H9 (cell line): ENCODE measurements at regions not wholly inside any gene's neighbourhood (a gene's known extent, or its start where the extent isn't known, plus 50 kb on each side); places are given as distances from the start of the nearest gene placed in this dataset.

ENCODE experiments used
- DNase-seq: peaks from one replicate; pipeline ENCODE4 v3.0.0-alpha.2; 2017
- H2AFZ ChIP-seq: one replicate; pipeline ENCODE4 v1.6.1; 2013; ENCODE audit warnings: mild to moderate bottlenecking, low read length, control low read depth, moderate library complexity
- H2AK5ac ChIP-seq: 2 replicates; pipeline ENCODE4 v1.6.1; 2013; ENCODE audit warnings: low read length, control low read depth, mixed read lengths; ENCODE audit not compliant: insufficient read length
- H2BK120ac ChIP-seq: one replicate; pipeline ENCODE4 v1.6.1; 2013; ENCODE audit warnings: low read depth, mild to moderate bottlenecking, low read length, control low read depth, inconsistent platforms; ENCODE audit not compliant: poor library complexity, severe bottlenecking
- H2BK12ac ChIP-seq: 2 replicates; pipeline ENCODE4 v1.6.1; 2013; ENCODE audit warnings: low read length, control low read depth, mixed read lengths, low read depth; ENCODE audit not compliant: insufficient read length
- H2BK15ac ChIP-seq: 2 replicates; pipeline ENCODE4 v1.6.1; 2013; ENCODE audit warnings: low read depth, low read length, control low read depth
- H2BK20ac ChIP-seq: one replicate; pipeline ENCODE4 v1.6.1; 2013; ENCODE audit warnings: low read depth, mild to moderate bottlenecking, low read length, control low read depth, inconsistent platforms; ENCODE audit not compliant: poor library complexity, severe bottlenecking
- H2BK5ac ChIP-seq: 2 replicates; pipeline ENCODE4 v1.6.1; 2013; ENCODE audit warnings: low read length, control low read depth, mixed read lengths; ENCODE audit not compliant: insufficient read length
- H3K14ac ChIP-seq: 2 replicates; pipeline ENCODE4 v1.6.1; 2013; ENCODE audit warnings: low read length, control low read depth; ENCODE audit not compliant: insufficient read depth
- H3K18ac ChIP-seq: 2 replicates; pipeline ENCODE4 v1.6.1; 2013; ENCODE audit warnings: low read depth, mild to moderate bottlenecking, mixed read lengths, low read length, control low read depth; ENCODE audit not compliant: insufficient read length
- H3K23ac ChIP-seq: 2 replicates; pipeline ENCODE4 v1.6.1; 2013; ENCODE audit warnings: low read length, control low read depth, mixed read lengths, low read depth; ENCODE audit not compliant: insufficient read length
- H3K23me2 ChIP-seq: 2 replicates; pipeline ENCODE4 v1.6.1; 2013; ENCODE audit warnings: low read depth, mild to moderate bottlenecking, mixed read lengths, low read length, control low read depth; ENCODE audit not compliant: insufficient read length, poor library complexity, severe bottlenecking
- H3K27ac ChIP-seq: 2 replicates; pipeline ENCODE4 v1.5.1; 2013; ENCODE audit warnings: low read length, control low read depth, mixed read lengths, low read depth; ENCODE audit not compliant: insufficient read length
- H3K27me3 ChIP-seq: 2 replicates; pipeline ENCODE4 v1.6.1; 2013; ENCODE audit warnings: low read length, control low read depth, inconsistent platforms; ENCODE audit not compliant: insufficient read depth
- H3K4ac ChIP-seq: 2 replicates; pipeline ENCODE4 v1.6.1; 2013; ENCODE audit warnings: low read depth, mild to moderate bottlenecking, control low read depth, inconsistent platforms, low read length, moderate library complexity
- H3K4me1 ChIP-seq: 2 replicates; pipeline ENCODE4 v1.6.1; 2013; ENCODE audit warnings: low read length, control low read depth, inconsistent platforms; ENCODE audit not compliant: insufficient read depth
- H3K4me2 ChIP-seq: 2 replicates; pipeline ENCODE4 v1.6.1; 2013; ENCODE audit warnings: low read length, control low read depth, mixed read lengths; ENCODE audit not compliant: insufficient read length, insufficient read depth
- H3K56ac ChIP-seq: 2 replicates; pipeline ENCODE4 v1.6.1; 2013; ENCODE audit warnings: low read depth, mild to moderate bottlenecking, mixed read lengths, low read length, control low read depth; ENCODE audit not compliant: insufficient read length
- H3K79me1 ChIP-seq: 2 replicates; pipeline ENCODE4 v1.6.1; 2013; ENCODE audit warnings: low read depth, mild to moderate bottlenecking, moderate library complexity, low read length, control low read depth, inconsistent platforms; ENCODE audit not compliant: insufficient read depth, poor library complexity, severe bottlenecking
- H3K79me2 ChIP-seq: 2 replicates; pipeline ENCODE4 v1.6.1; 2013; ENCODE audit warnings: low read length, control low read depth, inconsistent platforms; ENCODE audit not compliant: insufficient read depth
- H3K9ac ChIP-seq: 2 replicates; pipeline ENCODE4 v1.6.1; 2013; ENCODE audit warnings: low read length, control low read depth, mixed read lengths; ENCODE audit not compliant: insufficient read length; ENCODE audit errors: extremely low read depth
- H3K9me3 ChIP-seq: one replicate; pipeline ENCODE4 v1.6.1; 2013; ENCODE audit warnings: low read depth, low read length, inconsistent platforms; ENCODE audit not compliant: control insufficient read depth
- H3T11ph ChIP-seq: one replicate; pipeline ENCODE4 v1.6.1; 2013; ENCODE audit warnings: mild to moderate bottlenecking, low read length, control low read depth, inconsistent platforms
- H4K20me1 ChIP-seq: one replicate; pipeline ENCODE4 v1.6.1; 2013; ENCODE audit not compliant: control insufficient read depth, insufficient read length, insufficient read depth
- H4K5ac ChIP-seq: 2 replicates; pipeline ENCODE4 v1.6.1; 2013; ENCODE audit warnings: low read depth, mild to moderate bottlenecking, mixed read lengths, low read length, control low read depth; ENCODE audit not compliant: insufficient read length
- H4K8ac ChIP-seq: replicated peaks from 2 replicates; pipeline ENCODE4 v1.6.1; 2013; ENCODE audit warnings: low read length, control low read depth, mixed read lengths, low read depth; ENCODE audit not compliant: insufficient read length
- H4K91ac ChIP-seq: 2 replicates; pipeline ENCODE4 v1.6.1; 2013; ENCODE audit warnings: low read depth, mild to moderate bottlenecking, moderate library complexity, mixed read lengths, low read length, control low read depth; ENCODE audit not compliant: insufficient read length
- H3K27ac Mint-ChIP-seq, 3 experiments: 2 replicates in 2 of 3; 3 replicates in 1 of 3; pipeline ENCODE4 v1.8.0; 2020 to 2021; ENCODE audit warnings: mixed read lengths in 3 of 3, mild to moderate bottlenecking in 1 of 3, moderate library complexity in 1 of 3
- H3K27me3 Mint-ChIP-seq: 2 replicates; pipeline ENCODE4 v1.8.0; 2021; ENCODE audit warnings: low read depth, mild to moderate bottlenecking, moderate library complexity, mixed read lengths
- H3K36me3 Mint-ChIP-seq, 3 experiments: 2 replicates in 2 of 3; 3 replicates in 1 of 3; pipeline ENCODE4 v1.8.0; 2020 to 2021; ENCODE audit warnings: low read depth in 3 of 3, mixed read lengths in 3 of 3; ENCODE audit not compliant: insufficient read depth in 1 of 3
- H3K4me1 Mint-ChIP-seq, 2 experiments: 2 replicates each; pipeline ENCODE4 v1.8.0; 2020; ENCODE audit warnings: mixed read lengths in 2 of 2
- H3K4me3 Mint-ChIP-seq, 2 experiments: 2 replicates in 1 of 2; 3 replicates in 1 of 2; pipeline ENCODE4 v1.8.0; 2020 to 2021; ENCODE audit warnings: mild to moderate bottlenecking in 2 of 2, mixed read lengths in 2 of 2, moderate library complexity in 1 of 2
- H3K9me3 Mint-ChIP-seq, 2 experiments: 2 replicates in 1 of 2; 3 replicates in 1 of 2; pipeline ENCODE4 v1.8.0; 2020; ENCODE audit warnings: mild to moderate bottlenecking in 2 of 2, mixed read lengths in 2 of 2, moderate library complexity in 1 of 2
- WGBS: extraction: QIAGEN DNeasy Blood & Tissue Kit; methylation state at CpG from one replicate; pipeline ENCODE4 v1.1.7; 2013; ENCODE audit warnings: missing lambda C conversion rate, low lambda C conversion rate, mixed read lengths; ENCODE audit not compliant: insufficient read length; ENCODE audit errors: extremely low coverage; 5-methylcytosine and 5-hydroxymethylcytosine counted together
- TF ChIP-seq, protein P1 (sequence below): fragments of 200-600 bp; sonication (generic); conservative IDR thresholded peaks from 3 replicates; pipeline ENCODE4 v1.8.0; 2021; ENCODE audit warnings: antibody characterized with exemption, mild to moderate bottlenecking

DNA sequence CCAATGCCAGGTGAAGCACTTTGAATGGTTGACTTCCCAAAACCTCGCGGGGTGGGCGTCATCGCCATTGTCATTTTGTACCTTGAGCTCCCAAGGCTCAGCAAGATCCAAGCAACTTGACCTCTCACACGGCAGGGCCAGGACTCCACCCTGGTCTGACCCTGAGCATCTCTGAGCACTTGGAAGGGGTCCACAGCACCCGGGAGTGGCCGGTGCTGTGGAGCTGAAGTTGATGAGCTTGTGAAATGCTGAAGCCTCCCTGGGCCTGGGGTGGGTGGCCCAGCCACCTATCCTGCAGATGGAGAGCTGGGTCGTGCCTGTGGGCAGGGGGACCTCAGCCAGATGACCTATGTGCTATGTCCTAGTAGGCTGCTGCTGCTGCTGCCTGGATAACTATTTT is 283.3 kb upstream of the FOXF1 start:
- Histone ChIP-seq H4K8ac (no peak overlapping the region), H2AK5ac (no peak overlapping the region), H3K4me1 (no peaks in the 10 kb centered on the region), H3K4me2 (no peak overlapping the region), H2BK12ac (no peak overlapping the region), H3T11ph (no peak overlapping the region), H3K4ac (no peak overlapping the region), H3K79me1 (no peaks in the 10 kb centered on the region), H2BK15ac (no peak overlapping the region), H3K56ac (no peak overlapping the region), H3K27ac (no peak overlapping the region), H2BK120ac (no peak overlapping the region), H2AFZ (no peak overlapping the region), H2BK5ac (no peak overlapping the region), H2BK20ac (no peak overlapping the region), H4K20me1 (no peaks in the 10 kb centered on the region), H3K18ac (no peak overlapping the region), H3K23ac (no peak overlapping the region), H3K9me3 (no peaks in the 10 kb centered on the region), H3K27me3 (no peaks in the 10 kb centered on the region), H3K9ac (no peak overlapping the region), H4K5ac (no peak overlapping the region), H3K23me2 (no peaks in the 10 kb centered on the region), H3K14ac (no peak overlapping the region), H3K79me2 (no peaks in the 10 kb centered on the region), H4K91ac (no peak overlapping the region)
- peaks cover 0 to 2% of the 10 kb centered on the region in 2 experiments; a peak in 3 of 5 replicates for H3K9me3 Mint-ChIP-seq
- TF ChIP-seq, protein P1, sequence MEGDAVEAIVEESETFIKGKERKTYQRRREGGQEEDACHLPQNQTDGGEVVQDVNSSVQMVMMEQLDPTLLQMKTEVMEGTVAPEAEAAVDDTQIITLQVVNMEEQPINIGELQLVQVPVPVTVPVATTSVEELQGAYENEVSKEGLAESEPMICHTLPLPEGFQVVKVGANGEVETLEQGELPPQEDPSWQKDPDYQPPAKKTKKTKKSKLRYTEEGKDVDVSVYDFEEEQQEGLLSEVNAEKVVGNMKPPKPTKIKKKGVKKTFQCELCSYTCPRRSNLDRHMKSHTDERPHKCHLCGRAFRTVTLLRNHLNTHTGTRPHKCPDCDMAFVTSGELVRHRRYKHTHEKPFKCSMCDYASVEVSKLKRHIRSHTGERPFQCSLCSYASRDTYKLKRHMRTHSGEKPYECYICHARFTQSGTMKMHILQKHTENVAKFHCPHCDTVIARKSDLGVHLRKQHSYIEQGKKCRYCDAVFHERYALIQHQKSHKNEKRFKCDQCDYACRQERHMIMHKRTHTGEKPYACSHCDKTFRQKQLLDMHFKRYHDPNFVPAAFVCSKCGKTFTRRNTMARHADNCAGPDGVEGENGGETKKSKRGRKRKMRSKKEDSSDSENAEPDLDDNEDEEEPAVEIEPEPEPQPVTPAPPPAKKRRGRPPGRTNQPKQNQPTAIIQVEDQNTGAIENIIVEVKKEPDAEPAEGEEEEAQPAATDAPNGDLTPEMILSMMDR = no peak
- no peaks in the 10 kb centered on the region; a peak in 1 of 7 replicates for H3K36me3 Mint-ChIP-seq
- H3K4me3 Mint-ChIP-seq = no peak overlapping the region
- DNase-seq = no peak
- no CpG with 5 or more reads among the region's 8 CpGs for WGBS
- no peak overlapping the region for H3K27ac Mint-ChIP-seq
- H3K27me3 Mint-ChIP-seq = peaks cover 30% of the 10 kb centered on the region
- peaks cover 0 to 18% of the 10 kb centered on the region in 2 experiments; a peak in 2 of 4 replicates for H3K4me1 Mint-ChIP-seq
